Sigmoid colon (tissue), 3 donors: ENCODE measurements at regions not wholly inside any gene's neighbourhood (a gene's known extent, or its start where the extent isn't known, plus 50 kb on each side); places are given as distances from the start of the nearest gene placed in this dataset.
"Not testable (repeated sequence)": the region's sequence is repeated elsewhere in the genome, so short reads cannot be mapped to it uniquely, and the experiment has no call there.

ENCODE experiments used
- CTCF ChIP-seq, 4 experiments: fragments of 450-650 bp in 3 of 4; fragments of 200-600 bp in 1 of 4; IDR thresholded peaks; one replicate each; pipeline ENCODE4 v1.5.1; 2016 to 2019; ENCODE audit warnings: antibody characterized with exemption in 4 of 4, mild to moderate bottlenecking in 3 of 4, moderate library complexity in 2 of 4
- POLR2A ChIP-seq, 2 donors: fragments of 450-650 bp; IDR thresholded peaks; one replicate each; pipeline ENCODE4 v1.6.1; 2016; ENCODE audit warnings: antibody characterized with exemption in 2 of 2, mild to moderate bottlenecking in 2 of 2, moderate library complexity in 2 of 2

- TF ChIP-seq CTCF, POLR2A (IDR thresholded peaks at IDR 0.05): not testable (repeated sequence)
Observed at GRCh38 chr20:53864765-53865683, 205.4 kb downstream of the BCAS1 start.
